Activated CD4-positive, alpha-beta T cell treated with anti-CD3 and anti-CD28 coated beads, Interleukin-2, amount 50 U/mL, for 24 hours (primary cell): ENCODE measurements at regions not wholly inside any gene's neighbourhood (a gene's known extent, or its start where the extent isn't known, plus 50 kb on each side); places are given as distances from the start of the nearest gene placed in this dataset.
"Not testable (repeated sequence)": the region's sequence is repeated elsewhere in the genome, so short reads cannot be mapped to it uniquely, and the experiment has no call there.

Source experiments
- DNase-seq, 2 donors: peaks; one replicate each; pipeline ENCODE4 v3.0.0-alpha.2; 2020; ENCODE audit warnings: low read depth in 1 of 2, low spot score in 1 of 2

GRCh38 chr5:15384581-15384980 is 115.4 kb upstream of the FBXL7 start:
- no peak for DNase-seq

GRCh38 chr5:15384176-15384575 is 115.8 kb upstream of the FBXL7 start:
- no peak for DNase-seq

DNA sequence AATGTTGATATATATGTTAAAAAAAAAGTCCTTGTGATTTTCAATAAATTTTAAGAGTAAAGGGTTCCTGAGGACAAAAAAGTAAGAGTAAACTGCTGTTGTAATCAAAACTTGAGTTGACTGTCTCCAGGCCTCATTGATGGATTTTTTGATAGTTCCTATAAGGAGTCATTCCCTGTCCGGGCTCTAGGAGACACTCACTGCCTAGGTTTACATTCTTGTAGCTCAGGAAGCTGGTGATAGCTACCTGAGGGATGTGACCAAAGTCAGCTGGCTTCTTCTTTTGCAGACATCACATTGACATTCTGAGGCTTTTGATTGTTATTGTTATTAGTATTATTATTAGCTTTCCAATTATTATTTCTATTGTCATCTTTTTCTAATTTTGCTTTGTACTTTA is 116.5 kb upstream of the FBXL7 start:
- no peak for DNase-seq

GRCh38 chr5:15383021-15383420 is 117.0 kb upstream of the FBXL7 start:
- no peak for DNase-seq

GRCh38 chr5:15377573-15378340 is 122.2 kb upstream of the FBXL7 start:
- no peak for DNase-seq

DNA sequence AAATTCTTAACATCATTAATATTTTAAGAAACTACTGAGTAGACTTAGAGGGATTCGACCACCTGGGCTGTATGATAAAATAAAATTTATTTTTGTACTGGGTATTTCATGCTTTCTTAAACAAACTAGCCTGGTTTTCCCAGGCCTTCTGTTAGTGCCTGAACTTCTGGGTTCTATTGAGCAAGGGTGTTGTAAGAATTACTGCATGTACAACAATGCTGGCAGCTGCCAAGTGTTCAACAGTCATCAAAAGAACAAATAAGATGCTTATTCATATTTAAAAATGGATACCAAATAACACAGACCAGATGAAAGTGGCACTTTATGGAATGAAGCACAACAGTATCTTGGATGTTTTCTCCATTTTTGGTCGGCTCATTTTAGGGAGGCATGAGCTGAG is 123.2 kb upstream of the FBXL7 start:
- DNase-seq = no peak

DNA sequence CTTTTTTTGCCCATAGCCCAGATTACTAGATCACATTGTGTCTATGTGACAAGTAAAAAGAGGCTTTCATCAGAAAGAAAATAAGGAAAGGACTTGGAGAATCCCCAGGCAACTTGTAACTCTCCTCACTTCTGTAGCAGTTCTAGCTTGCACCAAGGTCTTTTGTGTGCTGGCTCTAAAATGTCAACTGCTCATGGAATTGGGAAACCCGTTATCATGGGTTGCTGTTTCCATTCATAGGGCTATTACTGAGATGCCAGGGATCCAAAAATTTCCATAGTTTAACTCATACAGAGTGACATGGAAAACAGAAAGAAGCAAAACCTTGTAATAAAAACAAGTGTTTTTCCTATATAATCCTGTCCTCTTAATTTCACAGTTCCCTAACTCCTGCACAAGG is 123.9 kb upstream of the FBXL7 start:
- DNase-seq = no peak

GRCh38 chr5:15375559-15375958 is 124.4 kb upstream of the FBXL7 start:
- DNase-seq = no peak

GRCh38 chr5:15374886-15375285 is 125.1 kb upstream of the FBXL7 start:
- no peak for DNase-seq

DNA sequence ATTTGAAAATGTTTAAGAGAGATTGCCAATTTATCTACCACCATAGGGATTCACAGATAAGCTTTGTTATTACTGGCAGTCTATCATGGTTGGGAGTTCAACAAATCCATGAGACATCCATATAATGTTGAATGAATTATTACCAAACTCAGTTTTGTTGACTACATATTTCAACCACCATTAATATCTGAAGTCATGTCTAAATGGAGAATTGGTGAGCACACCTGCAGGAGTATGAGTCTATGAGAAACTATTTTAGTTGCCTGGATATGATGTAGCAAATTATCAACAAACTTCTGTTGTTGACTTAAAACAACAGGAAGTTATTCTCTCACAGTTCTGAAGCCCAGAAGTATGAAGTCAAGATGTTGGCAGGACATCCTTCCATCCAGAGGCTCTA is 126.8 kb upstream of the FBXL7 start:
- DNase-seq = no peak

DNA sequence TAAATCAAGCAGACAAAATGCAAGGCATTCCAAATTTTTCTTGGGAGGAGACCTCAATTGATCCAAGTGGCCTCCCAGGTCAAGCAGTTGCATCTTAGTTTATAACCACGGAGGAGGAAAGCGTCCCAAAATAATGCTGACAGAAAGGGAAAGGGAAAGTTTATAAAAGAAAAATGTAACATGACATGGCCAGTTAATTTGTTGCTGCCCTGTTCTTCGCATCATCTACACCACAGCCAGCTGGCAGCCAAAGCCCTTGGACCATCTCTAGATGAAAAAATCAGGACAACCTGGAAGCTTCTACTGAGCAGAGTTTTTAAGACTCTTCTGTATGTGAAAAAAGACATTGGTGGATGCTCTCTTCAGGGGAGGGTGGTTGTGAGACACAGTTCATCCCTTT is 128.8 kb upstream of the FBXL7 start:
- no peak for DNase-seq

- DNase-seq = no peak
Measured at GRCh38 chr5:15368835-15369234, 131.1 kb upstream of the FBXL7 start.

DNA sequence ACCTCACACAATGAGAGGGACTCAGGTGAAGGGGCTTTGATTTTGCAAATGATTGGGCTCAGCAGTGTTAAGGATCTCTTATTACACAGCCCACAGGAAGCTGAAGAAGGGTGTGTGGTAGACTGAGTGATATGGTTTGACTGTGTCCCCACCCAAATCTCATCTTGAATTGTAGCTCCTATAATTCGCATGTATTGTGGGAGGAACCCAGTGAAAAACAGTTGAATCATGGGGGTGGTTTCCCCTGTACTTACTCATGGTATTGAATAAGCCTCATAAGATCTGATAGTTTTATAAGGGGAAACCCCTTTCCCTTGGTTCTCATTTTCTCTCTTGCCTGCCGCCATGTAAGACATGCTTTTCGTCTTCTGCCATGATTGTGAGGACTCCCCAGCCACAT is 132.5 kb upstream of the FBXL7 start:
- DNase-seq = no peak

- DNase-seq = no peak
Measured at GRCh38 chr5:15366676-15367391, 133.1 kb upstream of the FBXL7 start.

- no peak for DNase-seq
Measured at GRCh38 chr5:15365070-15365469, 134.9 kb upstream of the FBXL7 start.

DNA sequence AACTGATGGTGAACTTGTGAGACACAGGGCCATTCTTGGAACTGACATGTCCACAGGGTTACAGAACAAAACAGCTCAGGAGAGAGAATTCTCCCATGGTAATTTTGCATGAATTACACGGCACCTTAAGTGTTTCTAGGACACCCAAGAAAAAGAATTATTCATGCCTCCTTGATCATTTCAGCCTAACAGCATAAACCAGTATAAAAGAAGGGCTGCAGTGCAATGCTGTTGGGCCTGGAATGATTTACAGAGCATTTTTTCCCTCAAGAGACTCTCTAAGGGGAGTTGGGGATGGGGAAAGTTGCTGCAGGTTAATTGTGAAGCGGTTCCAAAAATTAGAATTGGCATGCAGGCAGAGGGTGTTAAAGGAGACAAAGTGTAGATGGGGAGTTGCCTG is 136.4 kb upstream of the FBXL7 start:
- DNase-seq = no peak

GRCh38 chr5:15357092-15357453 is 142.9 kb upstream of the FBXL7 start:
- DNase-seq = not testable (repeated sequence)

GRCh38 chr5:15356308-15357091 is 143.5 kb upstream of the FBXL7 start:
- not testable (repeated sequence) for DNase-seq

DNA sequence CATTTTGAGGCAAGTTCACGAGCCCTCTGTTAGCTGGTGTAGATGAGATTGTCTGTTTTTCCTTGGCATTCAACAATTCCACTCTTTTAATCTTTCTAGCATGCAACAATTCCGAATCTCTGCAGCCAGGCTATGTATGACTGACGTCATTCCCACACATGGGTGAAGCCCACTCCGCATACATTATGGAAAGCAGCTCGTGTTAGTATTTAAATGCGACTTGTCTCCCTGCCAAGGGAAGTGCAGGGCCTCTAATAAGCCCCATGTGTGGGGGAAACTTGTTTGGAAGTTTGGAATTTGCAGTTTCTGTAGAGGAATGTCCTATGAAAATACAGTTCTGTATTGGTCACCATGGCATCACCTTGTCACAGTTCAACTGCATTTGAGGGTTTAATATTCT is 146.0 kb upstream of the FBXL7 start:
- no peak for DNase-seq

DNA sequence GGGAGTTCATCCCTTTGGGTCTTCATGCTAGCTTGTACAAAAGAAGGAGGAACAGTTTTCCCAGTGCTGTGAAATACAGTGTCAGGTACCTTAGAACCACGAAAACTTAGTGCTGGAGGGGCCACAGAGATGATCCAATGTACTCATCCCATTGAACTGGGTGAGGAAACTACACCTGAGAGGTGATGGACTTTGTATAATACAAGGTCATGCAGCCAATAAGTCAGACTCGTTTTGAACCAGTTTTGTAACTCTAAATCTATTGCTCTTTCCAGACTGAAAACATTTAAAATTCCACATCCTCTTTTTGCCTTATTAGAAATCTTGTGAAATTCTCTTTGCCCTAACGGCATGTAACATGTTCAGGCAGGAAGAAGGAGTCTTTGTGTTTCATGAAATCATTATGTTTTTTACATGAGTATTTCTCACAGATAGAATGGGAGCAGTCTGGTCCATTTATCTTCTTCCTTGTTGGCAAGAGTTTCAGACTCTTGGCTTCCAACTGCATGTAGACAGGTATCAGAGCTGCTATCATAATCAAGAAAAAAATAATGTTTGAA is 146.8 kb upstream of the FBXL7 start:
- DNase-seq = no peak

GRCh38 chr5:15350614-15351013 is 149.4 kb upstream of the FBXL7 start:
- DNase-seq = no peak

DNA sequence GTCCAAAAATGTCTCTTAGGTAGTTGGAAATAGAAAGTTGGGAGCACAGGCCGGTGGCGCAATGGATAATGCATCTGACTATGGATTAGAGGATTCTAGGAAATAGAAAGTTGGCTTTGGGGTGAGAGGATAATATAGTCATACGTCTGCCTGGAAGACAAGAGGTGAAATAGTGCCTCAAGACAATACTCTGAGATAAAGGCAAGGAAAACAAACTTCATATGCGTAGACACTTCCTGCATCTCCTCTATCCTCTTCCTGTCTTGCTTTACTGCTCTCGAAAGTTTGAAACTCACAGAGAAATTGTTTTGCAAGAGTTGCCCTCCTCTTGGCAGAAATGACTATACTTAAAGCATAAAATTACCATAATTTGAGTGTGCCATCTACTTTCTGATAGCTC is 153.2 kb upstream of the FBXL7 start:
- no peak for DNase-seq
